Fibroblast of lung (primary cell): ENCODE measurements at regions not wholly inside any gene's neighbourhood (a gene's known extent, or its start where the extent isn't known, plus 50 kb on each side); places are given as distances from the start of the nearest gene placed in this dataset.
"Not testable (repeated sequence)": the region's sequence is repeated elsewhere in the genome, so short reads cannot be mapped to it uniquely, and the experiment has no call there.

Experiments used
- EZH2 ChIP-seq: IDR thresholded peaks from 2 replicates; pipeline ENCODE4 v1.5.1; 2012; ENCODE audit warnings: low read length, control low read depth, mild to moderate bottlenecking; ENCODE audit errors: missing control alignments
- TF ChIP-seq, protein P1 (sequence below), 2 donors: IDR thresholded peaks in 1 of 2; conservative IDR thresholded peaks in 1 of 2; 1 replicate in 1 of 2; 2 replicates in 1 of 2; pipeline ENCODE4 v1.5.1; 2011 to 2012; ENCODE audit warnings: low read length in 2 of 2, control low read depth in 1 of 2, inconsistent platforms in 1 of 2, low read depth in 1 of 2, mild to moderate bottlenecking in 1 of 2

DNA sequence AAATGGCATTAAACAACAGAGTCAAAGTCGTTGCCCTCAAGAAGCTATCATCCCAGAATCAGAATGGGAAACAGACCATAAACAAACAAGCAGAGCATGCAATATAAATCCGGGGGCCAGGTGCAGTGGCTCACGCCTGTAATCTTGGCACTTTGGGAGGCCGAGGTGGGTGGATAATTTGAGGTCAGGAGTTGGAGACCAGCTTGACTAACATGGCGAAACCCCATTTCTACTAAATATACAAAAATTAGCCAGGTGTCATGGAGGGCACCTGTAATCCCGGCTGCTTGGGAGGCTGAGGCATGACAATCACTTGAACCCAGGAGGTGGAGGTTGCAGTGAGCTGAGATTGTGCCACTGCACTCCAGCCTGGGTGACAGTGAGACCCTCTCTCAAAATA lies 249.8 kb downstream of the CYRIA start:
- TF ChIP-seq, protein P1, sequence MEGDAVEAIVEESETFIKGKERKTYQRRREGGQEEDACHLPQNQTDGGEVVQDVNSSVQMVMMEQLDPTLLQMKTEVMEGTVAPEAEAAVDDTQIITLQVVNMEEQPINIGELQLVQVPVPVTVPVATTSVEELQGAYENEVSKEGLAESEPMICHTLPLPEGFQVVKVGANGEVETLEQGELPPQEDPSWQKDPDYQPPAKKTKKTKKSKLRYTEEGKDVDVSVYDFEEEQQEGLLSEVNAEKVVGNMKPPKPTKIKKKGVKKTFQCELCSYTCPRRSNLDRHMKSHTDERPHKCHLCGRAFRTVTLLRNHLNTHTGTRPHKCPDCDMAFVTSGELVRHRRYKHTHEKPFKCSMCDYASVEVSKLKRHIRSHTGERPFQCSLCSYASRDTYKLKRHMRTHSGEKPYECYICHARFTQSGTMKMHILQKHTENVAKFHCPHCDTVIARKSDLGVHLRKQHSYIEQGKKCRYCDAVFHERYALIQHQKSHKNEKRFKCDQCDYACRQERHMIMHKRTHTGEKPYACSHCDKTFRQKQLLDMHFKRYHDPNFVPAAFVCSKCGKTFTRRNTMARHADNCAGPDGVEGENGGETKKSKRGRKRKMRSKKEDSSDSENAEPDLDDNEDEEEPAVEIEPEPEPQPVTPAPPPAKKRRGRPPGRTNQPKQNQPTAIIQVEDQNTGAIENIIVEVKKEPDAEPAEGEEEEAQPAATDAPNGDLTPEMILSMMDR (conservative IDR thresholded peaks at IDR 0.05 in 1 of 2, IDR thresholded peaks at IDR 0.05 in 1 of 2; ENCODE audit: low read depth in 1 of 2, low read length in 2 of 2) = not testable (repeated sequence)
- TF ChIP-seq EZH2 = not testable (repeated sequence)
